ENCODE measurements at regions not wholly inside any gene's neighbourhood (a gene's known extent, or its start where the extent isn't known, plus 50 kb on each side); places are given as distances from the start of the nearest gene placed in this dataset.

DNA sequence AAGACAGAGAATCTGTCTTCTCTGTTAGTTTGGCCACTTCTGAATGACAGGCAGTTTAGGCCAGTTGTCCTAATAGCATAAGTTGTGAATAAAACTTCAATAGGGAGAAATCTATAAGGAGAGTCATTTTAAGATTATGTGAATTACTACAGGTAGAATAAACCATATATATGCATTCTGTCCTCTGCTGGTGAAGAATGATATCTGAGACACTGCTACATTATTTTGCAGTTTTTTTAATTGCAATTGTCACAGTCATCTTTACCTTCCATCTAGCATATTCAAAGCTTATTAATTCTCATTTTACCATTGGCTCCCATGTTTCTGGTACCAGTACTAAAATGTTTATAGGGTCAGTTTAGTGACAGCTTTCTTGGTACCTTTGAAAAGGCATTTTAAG, 519.6 kb upstream of the DEPDC1 start:
- no peak overlapping the region for H3K27ac ChIP-seq
- ChIA-PET CTCF (interaction anchor here (1.7 kb wide), 1 partner anchor 197 kb away, joined by 5 read pairs; no protein-coding TSS in a partner anchor), POLR2A (ENCODE audit: low non-redundant PET) (no interaction called here)
- no peak for DNase-seq (ENCODE audit: low spot score)
- TF ChIP-seq, protein P1, sequence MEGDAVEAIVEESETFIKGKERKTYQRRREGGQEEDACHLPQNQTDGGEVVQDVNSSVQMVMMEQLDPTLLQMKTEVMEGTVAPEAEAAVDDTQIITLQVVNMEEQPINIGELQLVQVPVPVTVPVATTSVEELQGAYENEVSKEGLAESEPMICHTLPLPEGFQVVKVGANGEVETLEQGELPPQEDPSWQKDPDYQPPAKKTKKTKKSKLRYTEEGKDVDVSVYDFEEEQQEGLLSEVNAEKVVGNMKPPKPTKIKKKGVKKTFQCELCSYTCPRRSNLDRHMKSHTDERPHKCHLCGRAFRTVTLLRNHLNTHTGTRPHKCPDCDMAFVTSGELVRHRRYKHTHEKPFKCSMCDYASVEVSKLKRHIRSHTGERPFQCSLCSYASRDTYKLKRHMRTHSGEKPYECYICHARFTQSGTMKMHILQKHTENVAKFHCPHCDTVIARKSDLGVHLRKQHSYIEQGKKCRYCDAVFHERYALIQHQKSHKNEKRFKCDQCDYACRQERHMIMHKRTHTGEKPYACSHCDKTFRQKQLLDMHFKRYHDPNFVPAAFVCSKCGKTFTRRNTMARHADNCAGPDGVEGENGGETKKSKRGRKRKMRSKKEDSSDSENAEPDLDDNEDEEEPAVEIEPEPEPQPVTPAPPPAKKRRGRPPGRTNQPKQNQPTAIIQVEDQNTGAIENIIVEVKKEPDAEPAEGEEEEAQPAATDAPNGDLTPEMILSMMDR (conservative IDR thresholded peaks at IDR 0.05; ENCODE audit: low read depth) = no peak

DNA sequence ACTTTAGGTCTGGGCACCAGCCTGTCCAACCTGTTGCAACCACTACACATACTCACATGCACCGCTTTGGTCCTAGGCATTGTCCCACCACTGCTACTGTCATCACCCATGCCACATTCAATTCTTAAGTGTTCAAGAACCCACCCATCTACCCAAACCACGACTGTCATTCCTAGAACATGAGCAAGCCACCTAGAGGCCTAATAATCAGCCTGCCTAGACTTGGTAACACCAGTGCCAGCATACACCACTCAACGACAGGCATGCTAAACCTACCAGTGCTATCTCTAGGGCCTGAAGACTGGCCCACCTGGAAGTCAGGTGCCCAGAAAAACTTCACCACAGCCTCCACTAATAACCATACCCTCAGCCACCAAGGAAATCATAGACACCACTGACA, 532.8 kb upstream of the DEPDC1 start:
- CTCF ChIA-PET = no interaction called here
- DNase-seq (ENCODE audit: low spot score) = no peak
- POLR2A ChIA-PET (ENCODE audit: low non-redundant PET) = no interaction called here
- H3K27ac ChIP-seq = no peak overlapping the region
- TF ChIP-seq, protein P1 (conservative IDR thresholded peaks at IDR 0.05; ENCODE audit: low read depth) = no peak

DNA sequence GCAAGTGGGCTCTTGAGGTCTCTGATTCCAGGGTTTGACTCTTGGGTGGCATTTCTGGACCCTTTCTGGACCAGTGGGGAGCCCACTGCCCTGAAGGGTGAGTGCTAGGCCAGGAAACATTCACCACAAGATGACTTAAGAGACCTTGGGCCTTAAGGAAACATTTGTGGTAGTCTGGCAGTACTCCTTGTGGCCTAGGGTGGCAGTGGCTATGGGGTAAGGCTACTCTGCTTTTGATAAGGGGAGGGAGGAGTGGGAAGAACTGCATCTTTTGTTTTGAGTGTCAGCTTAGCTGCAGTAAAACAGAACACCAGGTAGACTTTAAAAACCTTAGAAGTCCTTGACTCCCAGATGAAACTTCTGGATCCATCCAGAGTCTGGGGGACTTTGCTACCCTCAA, 529.3 kb upstream of the LRRC7 start:
- ChIA-PET POLR2A (ENCODE audit: low non-redundant PET) (no interaction called here), CTCF (no interaction called here)
- TF ChIP-seq, protein P1 (conservative IDR thresholded peaks at IDR 0.05; ENCODE audit: low read depth) = no peak
- DNase-seq (ENCODE audit: low spot score) = no peak
- H3K27ac ChIP-seq = no peak overlapping the region

DNA sequence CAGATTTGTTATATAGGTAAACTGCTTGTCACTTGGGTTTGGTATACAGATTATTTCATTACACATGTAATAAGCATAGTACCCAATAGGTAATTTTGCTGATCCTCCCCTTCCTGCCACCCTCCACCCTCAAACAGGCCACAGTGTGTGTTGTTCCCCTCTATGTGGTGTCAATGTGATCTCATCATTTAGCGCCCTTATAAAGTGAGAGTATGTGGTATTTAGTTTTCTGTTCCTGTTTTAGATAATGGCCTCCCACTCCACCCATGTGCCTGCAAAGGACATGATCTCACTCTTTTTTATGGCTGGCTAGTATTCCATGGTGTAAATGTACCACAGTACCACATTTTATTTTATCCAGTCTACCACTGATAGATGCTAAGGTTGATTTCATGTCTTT, 522.1 kb upstream of the LRRC7 start:
- no peak for DNase-seq (ENCODE audit: low spot score)
- CTCF ChIA-PET = no interaction called here
- POLR2A ChIA-PET (ENCODE audit: low non-redundant PET) = no interaction called here
- TF ChIP-seq, protein P1 (conservative IDR thresholded peaks at IDR 0.05; ENCODE audit: low read depth) = no peak
- no peak overlapping the region for H3K27ac ChIP-seq

- POLR2A ChIA-PET (ENCODE audit: low non-redundant PET) = no interaction called here
- CTCF ChIA-PET = no interaction called here
- DNase-seq (ENCODE audit: low spot score) = peak; percentile 6
- TF ChIP-seq, protein P1 (conservative IDR thresholded peaks at IDR 0.05; ENCODE audit: low read depth) = no peak
- no peak overlapping the region for H3K27ac ChIP-seq
Observed at GRCh38 chr1:69055194-69055593, 512.5 kb upstream of the LRRC7 start.

- CTCF ChIA-PET = no interaction called here
- TF ChIP-seq, protein P1 (conservative IDR thresholded peaks at IDR 0.05; ENCODE audit: low read depth) = no peak
- H3K27ac ChIP-seq = no peak overlapping the region
- POLR2A ChIA-PET (ENCODE audit: low non-redundant PET) = no interaction called here
- no peak for DNase-seq (ENCODE audit: low spot score)
Observed at GRCh38 chr1:69058454-69058853, 509.3 kb upstream of the LRRC7 start.

Data from RWPE1 (cell line).